ENCODE measurements at regions not wholly inside any gene's neighbourhood (a gene's known extent, or its start where the extent isn't known, plus 50 kb on each side); places are given as distances from the start of the nearest gene placed in this dataset.

- H3K36me3 ChIP-seq (ENCODE audit: control insufficient read depth, insufficient read depth, low read length), result no peaks in the 10 kb centered on the region
- H3K4me1 ChIP-seq (ENCODE audit: control insufficient read depth, insufficient read depth, low read length), result peaks cover 18% of the 10 kb centered on the region; the same call in 1 of the 2 replicates
- no peak overlapping the region for H3K4me3 ChIP-seq (ENCODE audit: low read depth, low read length)
- H3K27ac ChIP-seq (ENCODE audit: low read depth, low read length), result no peak overlapping the region; the same call in 1 of the 2 replicates
- no peaks in the 10 kb centered on the region for H3K27me3 ChIP-seq (ENCODE audit: control insufficient read depth, insufficient read depth, low read length)
- H3K9ac ChIP-seq (ENCODE audit: low read length), result peak overlapping the region; percentile 51
- no peaks in the 10 kb centered on the region for H3K9me3 ChIP-seq (ENCODE audit: control insufficient read depth, insufficient read depth, low read depth, low read length)
Measured at GRCh38 chr2:16318474-16319195, 347.0 kb downstream of the CYRIA start.

GRCh38 chr2:16318051-16318450 is 347.6 kb downstream of the CYRIA start:
- Histone ChIP-seq H3K9me3 (ENCODE audit: control insufficient read depth, insufficient read depth, low read depth, low read length) (no peaks in the 10 kb centered on the region), H3K4me3 (ENCODE audit: low read depth, low read length) (no peak overlapping the region), H3K9ac (ENCODE audit: low read length) (peak overlapping the region; percentile 51), H3K36me3 (ENCODE audit: control insufficient read depth, insufficient read depth, low read length) (no peaks in the 10 kb centered on the region), H3K27ac (ENCODE audit: low read depth, low read length) (no peak overlapping the region), H3K27me3 (ENCODE audit: control insufficient read depth, insufficient read depth, low read length) (no peaks in the 10 kb centered on the region), H3K4me1 (ENCODE audit: control insufficient read depth, insufficient read depth, low read length) (peaks cover 18% of the 10 kb centered on the region; the same call in 1 of the 2 replicates)

DNA sequence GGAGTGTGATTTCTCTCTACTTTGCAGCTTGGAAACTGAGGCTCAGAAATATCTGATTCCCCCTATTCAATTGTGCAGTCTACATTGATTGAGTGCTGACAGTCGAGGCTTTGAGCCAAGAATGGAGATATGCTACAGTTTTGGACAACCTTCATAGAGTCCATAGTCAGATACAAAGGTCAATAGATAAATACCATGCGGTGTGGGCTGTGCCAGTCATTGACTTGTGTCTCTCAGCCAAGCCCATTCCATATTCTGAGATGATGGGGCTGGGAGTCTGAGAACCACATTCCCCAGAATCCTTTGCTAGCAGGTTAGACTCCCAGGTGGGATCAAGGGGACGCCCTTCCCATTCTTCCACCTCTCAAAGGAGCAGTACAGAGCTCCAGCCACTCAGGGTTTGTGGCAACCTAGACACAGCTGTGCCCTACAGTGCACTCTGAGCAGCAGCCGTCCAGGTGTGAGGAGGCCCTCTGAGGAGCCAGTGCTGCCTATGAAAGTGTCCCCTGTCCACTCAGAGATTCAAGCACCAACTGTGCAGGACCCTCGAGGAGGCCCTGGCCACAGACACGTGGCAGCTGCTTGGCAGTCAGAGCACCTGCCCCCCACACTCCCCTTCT is 348.3 kb downstream of the CYRIA start:
- H3K36me3 ChIP-seq (ENCODE audit: control insufficient read depth, insufficient read depth, low read length), result no peaks in the 10 kb centered on the region
- H3K4me3 ChIP-seq (ENCODE audit: low read depth, low read length), result no peak overlapping the region
- H3K9ac ChIP-seq (ENCODE audit: low read length), result no peak overlapping the region
- no peak overlapping the region for H3K27ac ChIP-seq (ENCODE audit: low read depth, low read length)
- H3K4me1 ChIP-seq (ENCODE audit: control insufficient read depth, insufficient read depth, low read length), result peaks cover 18% of the 10 kb centered on the region; the same call in 1 of the 2 replicates
- H3K9me3 ChIP-seq (ENCODE audit: control insufficient read depth, insufficient read depth, low read depth, low read length), result no peaks in the 10 kb centered on the region
- no peaks in the 10 kb centered on the region for H3K27me3 ChIP-seq (ENCODE audit: control insufficient read depth, insufficient read depth, low read length)

DNA sequence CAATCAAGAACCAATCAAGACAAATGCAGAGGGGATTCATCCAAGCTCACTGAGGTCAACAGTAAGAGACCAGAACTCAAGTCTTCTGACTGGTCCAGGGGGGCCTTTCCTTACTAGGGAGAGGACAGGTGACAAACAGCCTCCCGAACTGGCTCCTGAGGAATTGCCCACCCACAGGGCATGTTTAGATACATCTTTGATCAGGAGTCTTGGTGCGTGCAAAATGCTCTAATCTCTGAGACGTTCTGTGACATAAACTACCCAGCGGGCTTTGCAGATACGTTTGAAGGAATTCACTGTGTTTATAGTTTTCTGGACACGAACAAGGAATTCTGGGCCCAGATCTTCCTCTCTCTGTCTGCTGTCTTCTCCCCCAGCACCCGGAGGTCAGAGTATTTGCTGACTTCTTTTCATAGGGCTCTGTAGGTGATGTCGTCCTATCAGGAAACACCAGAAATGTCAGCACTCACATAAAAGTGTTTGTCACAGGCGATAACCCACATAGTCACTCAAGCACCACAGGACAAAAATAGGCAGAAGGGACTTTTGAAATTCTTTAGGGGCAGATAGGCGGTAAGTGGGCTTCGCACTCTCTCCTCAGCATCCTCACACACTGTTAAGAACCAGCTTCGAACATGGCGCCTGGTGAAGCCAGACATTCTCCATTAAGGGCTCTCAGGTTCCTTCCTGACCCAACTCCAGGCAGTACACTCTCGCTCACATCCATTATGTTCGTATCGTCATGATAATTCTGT is 349.0 kb downstream of the CYRIA start:
- Histone ChIP-seq H3K9me3 (ENCODE audit: control insufficient read depth, insufficient read depth, low read depth, low read length) (no peaks in the 10 kb centered on the region), H3K4me1 (ENCODE audit: control insufficient read depth, insufficient read depth, low read length) (peaks cover 18% of the 10 kb centered on the region; the same call in 1 of the 2 replicates), H3K27me3 (ENCODE audit: control insufficient read depth, insufficient read depth, low read length) (no peaks in the 10 kb centered on the region)

DNA sequence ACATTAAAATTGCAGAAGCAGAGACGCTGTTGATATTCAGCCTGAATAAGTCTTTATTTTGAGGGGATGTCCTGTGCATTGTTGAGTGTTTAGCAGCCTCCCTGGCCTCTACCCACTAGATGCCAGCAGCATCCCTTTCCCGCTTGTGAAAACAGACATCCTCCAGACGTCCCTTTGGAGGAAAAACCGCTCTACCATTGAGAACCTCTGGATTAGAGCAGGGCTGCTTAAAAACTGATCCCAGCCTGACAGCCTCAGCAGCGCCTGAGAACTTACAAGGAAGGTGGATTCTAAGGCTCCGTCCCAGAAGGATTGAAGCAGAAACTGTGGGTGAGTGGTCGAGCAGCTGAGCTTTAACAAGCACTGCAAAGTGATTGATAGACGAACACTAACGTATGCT is 349.7 kb downstream of the CYRIA start:
- no peaks in the 10 kb centered on the region for H3K9me3 ChIP-seq (ENCODE audit: control insufficient read depth, insufficient read depth, low read depth, low read length)
- H3K27me3 ChIP-seq (ENCODE audit: control insufficient read depth, insufficient read depth, low read length), result no peaks in the 10 kb centered on the region
- no peaks in the 10 kb centered on the region for H3K36me3 ChIP-seq (ENCODE audit: control insufficient read depth, insufficient read depth, low read length)
- H3K4me3 ChIP-seq (ENCODE audit: low read depth, low read length), result no peak overlapping the region
- peaks cover 18% of the 10 kb centered on the region; the same call in 1 of the 2 replicates for H3K4me1 ChIP-seq (ENCODE audit: control insufficient read depth, insufficient read depth, low read length)
- H3K9ac ChIP-seq (ENCODE audit: low read length), result no peak overlapping the region
- H3K27ac ChIP-seq (ENCODE audit: low read depth, low read length), result no peak overlapping the region

More for the DNA sequence above, 349.0 kb downstream of the CYRIA start:
- Histone ChIP-seq H3K9ac (ENCODE audit: low read length) (no peak overlapping the region), H3K4me3 (ENCODE audit: low read depth, low read length) (no peak overlapping the region), H3K27ac (ENCODE audit: low read depth, low read length) (no peak overlapping the region), H3K36me3 (ENCODE audit: control insufficient read depth, insufficient read depth, low read length) (no peaks in the 10 kb centered on the region)

- Histone ChIP-seq H3K9ac (ENCODE audit: low read length) (no peak overlapping the region), H3K36me3 (ENCODE audit: control insufficient read depth, insufficient read depth, low read length) (no peaks in the 10 kb centered on the region), H3K9me3 (ENCODE audit: control insufficient read depth, insufficient read depth, low read depth, low read length) (no peaks in the 10 kb centered on the region), H3K27ac (ENCODE audit: low read depth, low read length) (no peak overlapping the region), H3K4me1 (ENCODE audit: control insufficient read depth, insufficient read depth, low read length) (peaks cover 18% of the 10 kb centered on the region; the same call in 1 of the 2 replicates), H3K27me3 (ENCODE audit: control insufficient read depth, insufficient read depth, low read length) (no peaks in the 10 kb centered on the region), H3K4me3 (ENCODE audit: low read depth, low read length) (no peak overlapping the region)
Measured at GRCh38 chr2:16315458-16315835, 350.2 kb downstream of the CYRIA start.

DNA sequence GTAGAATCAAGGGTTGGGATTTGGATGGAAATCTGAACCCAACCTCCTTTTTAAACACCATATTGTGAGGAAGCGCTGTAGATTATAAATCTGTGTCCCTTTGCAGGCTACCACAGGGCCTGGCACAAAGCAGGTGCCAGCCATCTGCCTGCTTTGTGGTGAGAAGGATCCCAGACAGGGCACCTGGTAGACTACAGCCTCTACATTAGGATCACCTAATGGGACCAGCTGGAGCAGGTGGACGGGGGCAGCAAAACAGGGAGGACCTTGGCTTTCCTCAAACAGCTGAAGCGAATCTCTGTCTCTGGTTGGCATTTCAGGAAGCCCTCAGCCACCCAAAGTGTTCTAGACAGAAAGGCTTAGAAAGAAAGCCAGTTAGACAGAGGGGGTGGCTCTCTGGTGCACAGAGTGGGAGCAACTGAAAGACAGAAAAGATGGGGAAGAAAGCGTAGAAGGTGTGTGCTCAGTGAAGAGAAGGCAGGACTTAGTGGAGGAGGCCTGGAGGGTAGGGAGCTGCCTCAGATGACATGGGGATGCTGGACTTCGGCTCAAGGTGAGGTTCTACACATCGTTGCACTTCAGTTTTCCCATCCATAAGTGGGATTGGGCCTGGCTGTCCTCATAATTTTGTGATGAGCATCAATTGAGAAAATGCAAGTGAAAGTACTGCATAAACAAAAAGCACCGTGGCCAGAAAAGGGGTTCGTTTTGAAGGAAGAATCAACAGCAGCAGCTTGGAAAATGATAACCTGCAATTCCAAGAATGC is 350.8 kb downstream of the CYRIA start:
- H3K9me3 ChIP-seq (ENCODE audit: control insufficient read depth, insufficient read depth, low read depth, low read length), result no peaks in the 10 kb centered on the region
- H3K27ac ChIP-seq (ENCODE audit: low read depth, low read length), result no peak overlapping the region
- H3K36me3 ChIP-seq (ENCODE audit: control insufficient read depth, insufficient read depth, low read length), result no peaks in the 10 kb centered on the region
- no peak overlapping the region for H3K9ac ChIP-seq (ENCODE audit: low read length)
- H3K27me3 ChIP-seq (ENCODE audit: control insufficient read depth, insufficient read depth, low read length), result no peaks in the 10 kb centered on the region
- no peak overlapping the region for H3K4me3 ChIP-seq (ENCODE audit: low read depth, low read length)
- peaks cover 18% of the 10 kb centered on the region; the same call in 1 of the 2 replicates for H3K4me1 ChIP-seq (ENCODE audit: control insufficient read depth, insufficient read depth, low read length)

GRCh38 chr2:16314001-16314400 is 351.6 kb downstream of the CYRIA start:
- Histone ChIP-seq H3K27ac (ENCODE audit: low read depth, low read length) (no peak overlapping the region), H3K36me3 (ENCODE audit: control insufficient read depth, insufficient read depth, low read length) (no peaks in the 10 kb centered on the region), H3K9ac (ENCODE audit: low read length) (no peak overlapping the region), H3K4me3 (ENCODE audit: low read depth, low read length) (no peak overlapping the region), H3K27me3 (ENCODE audit: control insufficient read depth, insufficient read depth, low read length) (no peaks in the 10 kb centered on the region), H3K4me1 (ENCODE audit: control insufficient read depth, insufficient read depth, low read length) (peaks cover 11% of the 10 kb centered on the region; the same call in 1 of the 2 replicates), H3K9me3 (ENCODE audit: control insufficient read depth, insufficient read depth, low read depth, low read length) (no peaks in the 10 kb centered on the region)

DNA sequence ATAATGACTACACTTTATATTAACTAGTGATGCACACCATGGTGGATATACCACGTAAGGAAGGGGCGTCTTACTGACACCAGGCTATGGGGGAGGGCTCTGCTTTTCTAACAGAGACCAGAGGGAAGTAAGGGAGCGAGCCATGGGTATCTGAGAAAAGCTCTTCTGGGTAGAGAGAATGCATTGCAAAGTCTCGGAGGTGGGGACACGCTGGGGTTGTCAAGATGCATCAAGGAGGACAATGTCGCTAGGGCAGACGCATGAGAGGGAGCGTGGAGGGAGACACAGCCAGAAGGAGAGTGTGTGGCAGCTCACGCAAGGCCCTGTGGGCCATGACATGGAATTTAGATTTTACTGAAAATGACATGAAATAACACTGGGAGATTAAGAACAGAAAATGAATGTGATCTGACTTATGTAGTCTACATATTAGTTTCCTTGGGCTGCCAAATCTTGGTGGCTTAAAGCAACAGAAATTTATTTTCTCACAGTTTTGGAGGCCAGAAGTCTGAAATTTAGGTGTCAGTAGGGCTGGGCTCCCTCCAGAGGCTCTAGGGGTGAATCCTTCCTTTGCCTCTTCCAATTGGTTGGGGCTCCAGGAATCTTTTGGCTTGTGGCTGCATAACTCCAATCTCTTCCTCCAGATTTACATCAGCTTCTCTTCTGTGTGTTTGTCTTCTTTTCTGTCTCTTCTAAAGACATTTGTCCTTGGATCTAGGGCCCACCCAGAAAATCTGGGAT is 352.2 kb downstream of the CYRIA start:
- H3K4me3 ChIP-seq (ENCODE audit: low read depth, low read length), result no peak overlapping the region
- H3K27ac ChIP-seq (ENCODE audit: low read depth, low read length), result no peak overlapping the region
- H3K36me3 ChIP-seq (ENCODE audit: control insufficient read depth, insufficient read depth, low read length), result no peaks in the 10 kb centered on the region
- H3K9me3 ChIP-seq (ENCODE audit: control insufficient read depth, insufficient read depth, low read depth, low read length), result no peaks in the 10 kb centered on the region
- H3K4me1 ChIP-seq (ENCODE audit: control insufficient read depth, insufficient read depth, low read length), result peaks cover 6% of the 10 kb centered on the region; the same call in 1 of the 2 replicates
- no peak overlapping the region for H3K9ac ChIP-seq (ENCODE audit: low read length)
- no peaks in the 10 kb centered on the region for H3K27me3 ChIP-seq (ENCODE audit: control insufficient read depth, insufficient read depth, low read length)

- no peak overlapping the region for H3K9ac ChIP-seq (ENCODE audit: low read length)
- no peaks in the 10 kb centered on the region for H3K27me3 ChIP-seq (ENCODE audit: control insufficient read depth, insufficient read depth, low read length)
- H3K27ac ChIP-seq (ENCODE audit: low read depth, low read length), result no peak overlapping the region
- no peaks in the 10 kb centered on the region for H3K36me3 ChIP-seq (ENCODE audit: control insufficient read depth, insufficient read depth, low read length)
- H3K9me3 ChIP-seq (ENCODE audit: control insufficient read depth, insufficient read depth, low read depth, low read length), result no peaks in the 10 kb centered on the region
- H3K4me3 ChIP-seq (ENCODE audit: low read depth, low read length), result no peak overlapping the region
- H3K4me1 ChIP-seq (ENCODE audit: control insufficient read depth, insufficient read depth, low read length), result no peaks in the 10 kb centered on the region
Measured at GRCh38 chr2:16312771-16313170, 352.9 kb downstream of the CYRIA start.
